GM18867 (cell line): ENCODE measurements at regions not wholly inside any gene's neighbourhood (a gene's known extent, or its start where the extent isn't known, plus 50 kb on each side); places are given as distances from the start of the nearest gene placed in this dataset.
"Not testable (repeated sequence)": the region's sequence is repeated elsewhere in the genome, so short reads cannot be mapped to it uniquely, and the experiment has no call there.

ENCODE experiments used
- ATAC-seq: cut with Tn5 transposase; IDR thresholded peaks from one replicate; pipeline ENCODE4 v1.9.1; 2021; ENCODE audit warnings: mild to moderate bottlenecking, moderate library complexity; ENCODE audit not compliant: unreplicated experiment

DNA sequence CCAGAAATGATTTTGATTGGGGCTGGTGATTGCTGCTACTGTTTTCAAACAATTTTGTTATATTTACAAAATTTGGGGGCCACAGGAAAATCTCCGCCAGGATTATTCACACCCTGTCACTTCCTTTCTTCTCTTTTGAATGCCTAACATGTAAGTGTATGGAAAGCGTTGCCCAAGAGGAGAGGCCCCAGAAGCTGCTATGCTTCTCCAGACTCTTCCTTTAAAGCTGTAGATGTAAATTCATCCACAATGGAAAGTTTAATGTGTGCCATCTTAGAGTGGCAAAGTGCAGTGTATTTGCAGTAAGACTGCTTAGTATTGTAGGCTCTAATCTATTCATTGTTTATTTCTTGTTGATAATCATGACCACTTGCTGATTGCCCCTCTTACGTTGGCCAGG, 136.7 kb upstream of the LRIG3 start:
- ATAC-seq, result no peak

- ATAC-seq, result peak; percentile 68
Observed at GRCh38 chr12:59055204-59055860, 135.0 kb upstream of the LRIG3 start.

- not testable (repeated sequence) for ATAC-seq
Observed at GRCh38 chr12:59053266-59053899, 133.1 kb upstream of the LRIG3 start.

- ATAC-seq, result no peak
Observed at GRCh38 chr12:59046763-59047534, 126.6 kb upstream of the LRIG3 start.

DNA sequence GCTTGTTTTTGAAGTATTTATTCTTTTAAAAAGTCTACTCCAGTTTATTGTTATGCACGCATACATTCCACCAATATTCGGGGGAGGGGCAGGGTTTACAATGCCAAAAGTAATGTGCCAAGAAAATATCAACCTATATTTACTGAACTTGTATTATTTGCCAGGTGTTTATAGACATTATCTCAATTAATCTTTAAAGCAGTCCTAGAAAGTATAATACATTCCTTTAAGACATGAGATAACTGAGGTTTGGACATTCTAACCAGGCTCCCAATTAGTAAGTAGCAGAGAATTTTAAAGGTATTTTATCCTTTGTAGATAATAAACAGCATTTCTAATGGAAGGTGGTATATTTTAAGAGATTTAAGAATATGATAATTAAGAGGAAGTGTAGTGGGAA, 124.5 kb upstream of the LRIG3 start:
- no peak for ATAC-seq

GRCh38 chr12:59041241-59042121, 121.2 kb upstream of the LRIG3 start:
- no peak for ATAC-seq

DNA sequence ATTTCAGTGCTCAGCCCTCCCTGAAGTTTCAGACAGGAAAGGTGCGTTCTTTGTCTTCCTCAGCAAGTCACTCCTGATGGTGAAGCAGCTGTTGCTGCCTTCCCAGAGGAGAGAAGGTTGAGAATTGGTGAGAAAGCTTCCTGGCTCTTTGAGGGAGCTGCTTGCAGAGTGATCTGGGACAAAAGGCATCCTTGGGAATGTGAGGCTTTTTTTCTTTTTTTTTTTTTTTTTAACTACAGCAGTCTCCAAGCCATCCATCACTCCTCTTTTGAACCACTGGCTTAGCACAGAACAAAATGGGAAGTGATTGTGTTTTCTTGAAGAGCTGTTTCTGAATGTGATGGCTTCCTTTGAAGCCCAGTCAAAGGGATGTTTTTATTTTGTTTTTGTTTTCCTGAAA, 120.4 kb upstream of the LRIG3 start:
- no peak for ATAC-seq

DNA sequence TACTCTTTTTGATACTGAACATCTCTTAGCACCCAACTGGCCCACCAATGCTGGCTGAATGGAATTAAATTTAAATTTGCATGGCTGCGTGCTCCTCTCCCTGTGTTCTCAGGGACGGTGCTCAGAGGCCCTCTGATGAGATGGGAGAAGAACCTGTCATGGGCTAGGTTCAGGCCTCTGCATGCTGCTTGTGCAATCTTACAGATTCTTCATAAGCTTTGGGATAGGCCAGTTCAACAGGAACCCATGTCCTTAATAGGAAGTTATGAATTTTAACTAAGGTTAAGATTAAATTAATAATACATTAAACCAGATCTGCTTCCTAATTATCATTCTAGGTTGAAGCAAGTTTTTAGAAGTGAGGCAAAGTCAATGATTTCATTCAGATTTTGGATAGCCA, 119.7 kb upstream of the LRIG3 start:
- no peak for ATAC-seq

- no peak for ATAC-seq
Observed at GRCh38 chr12:59039005-59039404, 118.7 kb upstream of the LRIG3 start.

DNA sequence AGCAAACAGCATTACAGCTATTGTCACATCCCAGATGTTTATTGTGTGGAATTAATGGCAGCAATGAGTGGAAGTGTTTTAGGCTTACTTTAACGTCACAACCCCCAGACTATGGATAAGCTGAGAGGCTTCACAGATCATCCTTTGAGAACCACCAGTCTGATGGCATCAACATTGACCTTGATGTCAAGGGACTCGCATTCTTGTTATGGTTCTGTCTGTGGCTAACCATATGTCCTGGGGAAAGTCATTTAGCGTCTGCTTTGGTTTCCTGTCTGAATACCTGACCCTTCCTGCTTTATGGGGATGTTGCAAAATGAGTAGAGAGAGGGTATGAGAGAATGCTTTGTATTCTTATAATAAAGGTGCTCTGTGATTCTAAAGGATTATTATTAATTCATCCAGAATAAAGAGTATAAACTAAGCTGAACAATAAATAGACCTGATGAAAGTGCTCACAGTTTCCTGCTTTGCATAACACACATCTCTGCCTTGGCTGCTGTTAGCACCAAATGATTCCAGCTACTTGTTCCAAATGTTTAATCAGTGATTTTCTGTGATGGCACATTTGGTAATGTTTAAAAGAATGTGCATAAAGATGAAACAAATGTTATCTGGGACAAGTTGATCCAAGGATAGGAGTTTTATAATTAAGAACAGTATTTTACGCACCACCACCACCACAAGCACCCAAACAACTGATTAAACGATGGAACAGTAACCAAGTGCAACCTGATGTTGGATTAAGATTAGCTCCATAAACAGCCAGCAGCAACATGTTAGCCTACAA, 116.9 kb upstream of the LRIG3 start:
- ATAC-seq, result no peak

GRCh38 chr12:59036347-59036746, 116.0 kb upstream of the LRIG3 start:
- no peak for ATAC-seq

DNA sequence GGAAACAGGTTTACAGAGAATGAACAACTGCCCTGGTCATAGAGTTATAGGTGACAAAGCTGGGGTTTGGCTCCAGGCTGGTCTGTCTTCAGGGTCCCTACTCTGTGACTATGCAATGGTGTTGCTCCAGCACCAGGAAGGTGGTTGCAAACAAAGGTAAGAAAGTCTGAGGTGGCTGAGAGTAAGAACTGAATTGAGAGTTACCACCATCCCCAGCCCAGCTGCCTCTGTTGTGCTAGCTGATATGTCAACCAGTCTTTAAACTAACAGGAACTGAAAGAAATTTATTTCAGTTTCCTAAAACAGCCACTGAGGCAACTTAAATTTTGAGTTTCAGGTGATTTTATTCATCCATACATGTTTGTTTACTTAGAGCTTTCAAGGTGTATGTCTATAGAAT, 111.0 kb upstream of the LRIG3 start:
- no peak for ATAC-seq

DNA sequence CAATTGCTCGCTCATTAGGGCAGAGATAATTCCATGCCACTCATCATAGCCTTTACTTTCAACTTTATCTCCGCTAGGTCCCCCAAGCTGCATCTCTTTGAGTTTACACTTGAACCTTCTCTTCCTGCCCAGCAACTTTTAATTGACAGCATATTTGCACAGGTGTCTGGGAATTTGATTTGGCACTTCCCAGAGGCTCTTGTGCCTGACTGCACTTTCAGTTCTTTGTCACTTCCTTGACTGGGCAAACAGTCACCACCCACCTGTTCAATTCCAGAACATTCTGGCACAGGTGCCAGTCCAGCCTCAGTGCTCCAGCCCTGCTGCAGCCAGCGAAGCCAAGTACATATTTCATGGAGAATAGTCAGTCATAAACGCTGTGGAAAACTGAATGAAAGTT, 110.1 kb upstream of the LRIG3 start:
- ATAC-seq, result no peak

DNA sequence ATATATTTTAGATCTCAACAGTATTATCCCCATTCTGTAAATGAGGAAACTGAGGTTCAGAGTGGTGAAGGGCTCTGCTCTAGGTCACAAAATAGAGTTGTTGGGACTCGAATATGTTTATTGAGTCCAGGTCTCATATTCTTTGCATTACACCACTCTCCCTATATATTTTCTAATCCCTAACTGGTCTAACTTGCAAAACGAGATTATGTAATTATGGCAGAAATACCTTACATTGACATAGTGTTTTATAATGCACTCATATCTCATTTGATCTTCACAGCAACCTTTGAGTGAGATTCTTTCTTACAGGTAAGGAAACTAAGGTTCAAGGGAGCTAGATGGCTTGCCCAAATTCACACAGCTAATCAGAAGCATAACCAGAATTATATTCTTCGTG, 106.9 kb upstream of the LRIG3 start:
- ATAC-seq, result no peak

DNA sequence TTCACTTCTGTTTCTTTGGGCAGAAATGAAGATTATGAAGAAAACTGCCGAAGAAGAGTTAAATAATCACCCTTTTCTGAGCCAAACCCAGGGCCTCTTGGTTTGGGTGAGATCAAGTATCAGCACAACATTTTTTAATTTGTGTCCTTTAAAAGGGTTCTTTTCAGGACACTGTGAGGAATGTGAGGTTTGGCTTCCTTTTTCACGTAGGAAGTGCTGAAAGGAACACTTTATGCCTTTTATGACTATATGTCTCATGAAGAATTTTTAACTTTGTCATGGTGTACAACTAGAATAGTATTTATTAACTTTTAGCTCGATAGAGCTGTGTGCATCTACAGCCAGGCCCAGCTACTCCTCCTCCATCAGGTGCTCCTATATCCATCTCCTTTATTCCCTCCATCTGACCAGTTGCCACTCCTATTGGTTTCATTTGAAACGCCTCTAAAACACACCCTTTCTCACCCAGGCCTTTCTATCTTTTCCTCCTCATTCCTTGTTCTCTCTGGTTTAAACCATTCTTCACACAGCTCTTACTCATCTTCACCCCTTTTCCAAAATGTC, 103.6 kb upstream of the LRIG3 start:
- no peak for ATAC-seq

GRCh38 chr12:59020073-59020946, 100.0 kb upstream of the LRIG3 start:
- ATAC-seq, result no peak

GRCh38 chr12:59014885-59015284, 94.6 kb upstream of the LRIG3 start:
- no peak for ATAC-seq

DNA sequence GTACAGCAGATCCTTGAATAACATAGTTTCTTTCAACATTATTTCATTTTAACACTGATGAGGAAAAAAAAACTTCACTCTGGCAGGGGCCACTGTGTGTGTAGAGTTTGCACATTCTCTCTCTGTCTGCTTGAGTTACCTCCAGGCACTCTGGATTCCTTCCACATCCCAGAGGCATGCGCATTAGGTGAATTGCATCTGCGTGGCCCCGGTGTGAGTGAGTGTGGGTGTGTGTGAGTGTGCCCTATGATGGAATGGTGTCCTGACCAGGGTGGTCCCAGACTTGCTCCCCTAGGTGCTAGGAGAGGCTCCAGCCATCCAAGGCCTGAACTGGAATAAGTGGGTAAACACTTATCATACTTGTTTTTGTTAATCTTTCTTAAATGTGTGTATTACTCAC, 90.6 kb upstream of the LRIG3 start:
- ATAC-seq, result no peak

DNA sequence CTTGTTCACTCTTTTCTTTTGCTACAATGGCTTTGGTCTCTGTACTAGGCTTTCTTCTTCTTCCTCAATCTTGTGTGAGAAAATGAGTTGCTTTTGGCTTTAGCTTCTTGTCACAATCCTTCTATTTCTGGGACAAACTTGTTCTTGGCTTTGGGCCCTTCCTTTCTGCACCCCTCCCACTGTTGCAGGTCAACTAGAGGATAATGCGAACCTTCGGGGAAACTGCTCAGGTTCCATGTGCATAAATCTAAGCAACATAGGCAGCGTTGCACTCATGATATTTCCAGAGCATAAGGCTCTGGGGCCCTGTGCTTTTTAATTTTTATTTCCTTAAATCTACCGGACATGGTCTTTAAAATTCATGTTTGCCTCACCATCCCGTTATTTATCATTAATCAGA, 89.8 kb upstream of the LRIG3 start:
- no peak for ATAC-seq
